OCI-LY7 (cell line): ENCODE measurements at regions not wholly inside any gene's neighbourhood (a gene's known extent, or its start where the extent isn't known, plus 50 kb on each side); places are given as distances from the start of the nearest gene placed in this dataset.

Experiments
- BruUV-seq: library from RNA; stranded (reverse); fragments of 400-500 nt; replicated peaks from 2 replicates; lab custom pipeline; 2021; lab: Mats Ljungman, UMichigan
- CTCF ChIA-PET: fragments of 300-600 bp; sonication (Branson Sonifier 250); formaldehyde crosslinking; loops from one replicate; lab custom pipeline; 2022; ENCODE audit warnings: antibody characterized with exemption; ENCODE audit not compliant: unreplicated experiment; lab: Charles Lee
- POLR2A ChIA-PET: fragments of 300-600 bp; sonication (Branson Sonifier 250); formaldehyde crosslinking; loops from one replicate; lab custom pipeline; 2022; ENCODE audit warnings: antibody characterized with exemption; lab: Charles Lee
- DNase-seq: peaks from one replicate; pipeline ENCODE4 v3.0.0-alpha.2; 2015; ENCODE audit warnings: low spot score
- H2AFZ ChIP-seq: fragments of 200-600 bp; sonication (generic), shearing (Covaris generic); 2 replicates; pipeline ENCODE4 v1.6.1; 2014; ENCODE audit warnings: mild to moderate bottlenecking, antibody characterized with exemption, low read length, moderate library complexity
- H3K27ac ChIP-seq: fragments of 200-600 bp; sonication (generic); 2 replicates; pipeline ENCODE4 v1.5.1; 2014; ENCODE audit warnings: mixed run types, low read depth, mild to moderate bottlenecking, moderate library complexity, low read length, inconsistent platforms; ENCODE audit not compliant: poor library complexity, severe bottlenecking
- H3K36me3 ChIP-seq: fragments of 200-600 bp; sonication (generic); 2 replicates; pipeline ENCODE4 v1.6.1; 2014; ENCODE audit warnings: mild to moderate bottlenecking, antibody characterized with exemption, low read length, moderate library complexity, mixed read lengths; ENCODE audit not compliant: insufficient read depth
- H3K4me1 ChIP-seq: fragments of 200-600 bp; sonication (generic); 2 replicates; pipeline ENCODE4 v1.5.1; 2014; ENCODE audit warnings: mild to moderate bottlenecking, low read length; ENCODE audit not compliant: insufficient read depth, poor library complexity, severe bottlenecking
- H3K4me2 ChIP-seq: fragments of 200-600 bp; sonication (generic); 2 replicates; pipeline ENCODE4 v1.6.1; 2014; ENCODE audit warnings: mild to moderate bottlenecking, low read length
- H3K4me3 ChIP-seq: fragments of 200-600 bp; sonication (generic); 2 replicates; pipeline ENCODE4 v1.5.1; 2014; ENCODE audit warnings: mild to moderate bottlenecking, low read depth, low read length; ENCODE audit not compliant: poor library complexity, severe bottlenecking
- H3K79me2 ChIP-seq: fragments of 200-600 bp; sonication (generic); 2 replicates; pipeline ENCODE4 v1.6.1; 2016; ENCODE audit warnings: low read depth, mild to moderate bottlenecking, low read length, moderate library complexity, mixed read lengths; ENCODE audit not compliant: insufficient read depth
- H3K9me2 ChIP-seq: fragments of 200-600 bp; sonication (generic); 2 replicates; pipeline ENCODE4 v1.6.1; 2016; ENCODE audit warnings: mild to moderate bottlenecking, low read length, mixed read lengths; ENCODE audit not compliant: insufficient read depth
- H3K9me3 ChIP-seq: fragments of 200-600 bp; sonication (generic); 2 replicates; pipeline ENCODE4 v1.6.1; 2014; ENCODE audit warnings: mild to moderate bottlenecking, mixed run types, low read length, mixed read lengths
- H4K20me1 ChIP-seq: fragments of 200-600 bp; sonication (generic); 2 replicates; pipeline ENCODE4 v1.6.1; 2014; ENCODE audit warnings: mild to moderate bottlenecking, antibody characterized with exemption, low read length, moderate library complexity, mixed read lengths; ENCODE audit not compliant: insufficient read depth
- CTCF ChIP-seq: fragments of 200-600 bp; sonication (generic); conservative IDR thresholded peaks from 2 replicates; pipeline ENCODE4 v1.5.1; 2014; ENCODE audit warnings: mild to moderate bottlenecking, antibody characterized with exemption, low read length, moderate library complexity, mixed read lengths
- EZH2phosphoT487 ChIP-seq: fragments of 200-600 bp; sonication (generic); IDR thresholded peaks from 2 replicates; pipeline ENCODE4 v1.6.1; 2018; ENCODE audit warnings: low read depth, borderline replicate concordance, mild to moderate bottlenecking, mixed run types, antibody characterized with exemption, low read length, moderate library complexity, mixed read lengths
- intact Hi-C: fragments of 100-400 bp; cut with micrococcal nuclease; formaldehyde crosslinking; loops from one replicate; pipeline ENCODE4 v1.10.0; 2022; ENCODE audit not compliant: unreplicated experiment

- no peaks in the 10 kb centered on the region for H3K9me2 ChIP-seq
- H3K27ac ChIP-seq: no peak overlapping the region
- no peaks in the 10 kb centered on the region for H3K79me2 ChIP-seq
- DNase-seq: no peak
- ChIA-PET POLR2A (no interaction called here), CTCF (no interaction called here)
- TF ChIP-seq CTCF (no peak), EZH2phosphoT487 (no peak)
- H2AFZ ChIP-seq: no peak overlapping the region
- no peaks in the 10 kb centered on the region for H3K4me1 ChIP-seq
- BruUV-seq: no TSS peak
- H3K4me3 ChIP-seq: no peak overlapping the region
- H3K36me3 ChIP-seq: no peaks in the 10 kb centered on the region
- intact Hi-C loops: no loop called here
- no peaks in the 10 kb centered on the region for H3K9me3 ChIP-seq
- H4K20me1 ChIP-seq: no peaks in the 10 kb centered on the region
- H3K4me2 ChIP-seq: no peak overlapping the region
Measured at GRCh38 chr2:49224426-49225010, 70.2 kb upstream of the FSHR start.

- no peak for TF ChIP-seq EZH2phosphoT487
- no peak for TF ChIP-seq CTCF
- DNase-seq: no peak
- no peak overlapping the region for H2AFZ ChIP-seq
- no peak overlapping the region for H3K4me2 ChIP-seq
- intact Hi-C loops: no loop called here
- no peaks in the 10 kb centered on the region for H3K36me3 ChIP-seq
- H3K9me3 ChIP-seq: no peaks in the 10 kb centered on the region
- POLR2A ChIA-PET: no interaction called here
- no peaks in the 10 kb centered on the region for H3K79me2 ChIP-seq
- no peak overlapping the region for H3K27ac ChIP-seq
- no peak overlapping the region for H3K4me3 ChIP-seq
- H3K4me1 ChIP-seq: no peaks in the 10 kb centered on the region
- BruUV-seq: no TSS peak
- H3K9me2 ChIP-seq: no peaks in the 10 kb centered on the region
- CTCF ChIA-PET: no interaction called here
- no peaks in the 10 kb centered on the region for H4K20me1 ChIP-seq
Measured at GRCh38 chr2:49222975-49223528, 68.7 kb upstream of the FSHR start.

- no peaks in the 10 kb centered on the region for H4K20me1 ChIP-seq
- H3K79me2 ChIP-seq: no peaks in the 10 kb centered on the region
- BruUV-seq: no TSS peak
- ChIA-PET CTCF (no interaction called here), POLR2A (interaction anchor here (0.6 kb wide), 1 partner anchor 770 kb away, joined by 3 read pairs; no protein-coding TSS in a partner anchor)
- no peaks in the 10 kb centered on the region for H3K36me3 ChIP-seq
- no peak overlapping the region for H3K27ac ChIP-seq
- no peak overlapping the region for H3K4me3 ChIP-seq
- intact Hi-C loops: no loop called here
- H3K4me1 ChIP-seq: no peaks in the 10 kb centered on the region
- no peak overlapping the region for H2AFZ ChIP-seq
- no peak overlapping the region for H3K4me2 ChIP-seq
- no peaks in the 10 kb centered on the region for H3K9me3 ChIP-seq
- no peak for DNase-seq
- TF ChIP-seq CTCF: no peak
- no peak for TF ChIP-seq EZH2phosphoT487
- no peaks in the 10 kb centered on the region for H3K9me2 ChIP-seq
Measured at GRCh38 chr2:49219741-49220140, 65.4 kb upstream of the FSHR start.
